ENCODE measurements at regions not wholly inside any gene's neighbourhood (a gene's known extent, or its start where the extent isn't known, plus 50 kb on each side); places are given as distances from the start of the nearest gene placed in this dataset.

DNA sequence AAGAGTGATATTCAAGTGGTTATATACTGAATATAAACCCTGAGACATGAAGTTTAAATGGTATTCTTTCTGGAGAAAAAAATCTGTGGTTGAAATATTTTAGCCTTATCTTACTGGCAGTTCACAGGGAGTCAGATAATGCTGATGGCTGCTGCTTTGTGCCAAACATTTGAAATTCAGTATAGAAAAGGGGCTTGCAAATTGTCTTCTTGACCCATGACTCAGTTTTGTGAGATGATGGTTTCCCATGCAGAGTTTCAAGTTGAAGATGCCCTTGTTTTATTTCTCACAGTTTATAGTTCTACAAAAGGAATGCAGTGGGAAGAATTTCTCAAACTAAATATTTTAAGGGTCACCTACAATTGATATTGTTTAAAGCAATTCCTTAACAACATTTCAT is 251.1 kb upstream of the MEOX2 start:
- Mint-ChIP-seq H3K36me3 (ENCODE audit: insufficient read depth, unreplicated experiment) (no peaks in the 10 kb centered on the region), H3K4me3 (ENCODE audit: unreplicated experiment) (no peak overlapping the region), H3K9me3 (ENCODE audit: unreplicated experiment) (peaks cover 7% of the 10 kb centered on the region), H3K27ac (ENCODE audit: low read depth, unreplicated experiment) (no peak overlapping the region), H3K27me3 (ENCODE audit: insufficient read depth, unreplicated experiment) (peaks cover 11% of the 10 kb centered on the region), H3K4me1 (ENCODE audit: insufficient read depth, unreplicated experiment) (no peaks in the 10 kb centered on the region)
- BruUV-seq (replicated peaks) = no TSS peak
- TF ChIP-seq, protein P1, sequence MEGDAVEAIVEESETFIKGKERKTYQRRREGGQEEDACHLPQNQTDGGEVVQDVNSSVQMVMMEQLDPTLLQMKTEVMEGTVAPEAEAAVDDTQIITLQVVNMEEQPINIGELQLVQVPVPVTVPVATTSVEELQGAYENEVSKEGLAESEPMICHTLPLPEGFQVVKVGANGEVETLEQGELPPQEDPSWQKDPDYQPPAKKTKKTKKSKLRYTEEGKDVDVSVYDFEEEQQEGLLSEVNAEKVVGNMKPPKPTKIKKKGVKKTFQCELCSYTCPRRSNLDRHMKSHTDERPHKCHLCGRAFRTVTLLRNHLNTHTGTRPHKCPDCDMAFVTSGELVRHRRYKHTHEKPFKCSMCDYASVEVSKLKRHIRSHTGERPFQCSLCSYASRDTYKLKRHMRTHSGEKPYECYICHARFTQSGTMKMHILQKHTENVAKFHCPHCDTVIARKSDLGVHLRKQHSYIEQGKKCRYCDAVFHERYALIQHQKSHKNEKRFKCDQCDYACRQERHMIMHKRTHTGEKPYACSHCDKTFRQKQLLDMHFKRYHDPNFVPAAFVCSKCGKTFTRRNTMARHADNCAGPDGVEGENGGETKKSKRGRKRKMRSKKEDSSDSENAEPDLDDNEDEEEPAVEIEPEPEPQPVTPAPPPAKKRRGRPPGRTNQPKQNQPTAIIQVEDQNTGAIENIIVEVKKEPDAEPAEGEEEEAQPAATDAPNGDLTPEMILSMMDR (IDR thresholded peaks at IDR 0.05; ENCODE audit: unreplicated experiment) = no peak
- ChIA-PET CTCF (no interaction called here), POLR2A (no interaction called here)
- intact Hi-C loops (cut with micrococcal nuclease) = no loop called here
- no peak for DNase-seq (ENCODE audit: unreplicated experiment)

- ChIA-PET CTCF (interaction anchor here (0.7 kb wide), 1 partner anchor 77 kb away, joined by 4 read pairs; no protein-coding TSS in a partner anchor), POLR2A (no interaction called here)
- Mint-ChIP-seq H3K36me3 (ENCODE audit: insufficient read depth, unreplicated experiment) (no peaks in the 10 kb centered on the region), H3K27ac (ENCODE audit: low read depth, unreplicated experiment) (no peak overlapping the region), H3K27me3 (ENCODE audit: insufficient read depth, unreplicated experiment) (peaks cover 11% of the 10 kb centered on the region), H3K9me3 (ENCODE audit: unreplicated experiment) (peaks cover 7% of the 10 kb centered on the region), H3K4me3 (ENCODE audit: unreplicated experiment) (no peak overlapping the region), H3K4me1 (ENCODE audit: insufficient read depth, unreplicated experiment) (no peaks in the 10 kb centered on the region)
- no TSS peak for BruUV-seq (replicated peaks)
- TF ChIP-seq, protein P1 (IDR thresholded peaks at IDR 0.05; ENCODE audit: unreplicated experiment) = no peak
- no peak for DNase-seq (ENCODE audit: unreplicated experiment)
- intact Hi-C loops (cut with micrococcal nuclease) = no loop called here
Measured at GRCh38 chr7:15936991-15937390, 250.5 kb upstream of the MEOX2 start.

DNA sequence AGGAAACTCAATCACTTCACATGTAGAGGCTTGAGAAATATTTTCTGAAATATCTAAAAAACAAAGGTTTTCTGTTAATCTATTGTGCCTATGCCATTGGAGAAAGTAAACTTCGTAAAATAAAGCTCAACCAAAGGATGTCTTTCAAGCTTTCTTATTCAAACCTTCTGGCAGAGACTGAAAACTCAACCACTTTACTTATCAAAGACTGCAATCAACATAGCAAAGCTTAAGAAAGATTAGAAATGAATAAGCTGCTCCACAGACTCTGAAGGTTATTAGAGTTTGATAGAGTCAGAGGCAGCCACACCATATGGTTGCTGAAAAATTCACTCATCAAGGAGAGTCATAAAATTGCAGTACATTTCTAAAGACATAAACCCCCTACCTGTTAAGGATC is 245.8 kb upstream of the MEOX2 start:
- Mint-ChIP-seq H3K27ac (ENCODE audit: low read depth, unreplicated experiment) (no peak overlapping the region), H3K36me3 (ENCODE audit: insufficient read depth, unreplicated experiment) (no peaks in the 10 kb centered on the region), H3K4me1 (ENCODE audit: insufficient read depth, unreplicated experiment) (no peaks in the 10 kb centered on the region), H3K4me3 (ENCODE audit: unreplicated experiment) (no peak overlapping the region), H3K9me3 (ENCODE audit: unreplicated experiment) (no peaks in the 10 kb centered on the region), H3K27me3 (ENCODE audit: insufficient read depth, unreplicated experiment) (peaks cover 36% of the 10 kb centered on the region)
- no peak for DNase-seq (ENCODE audit: unreplicated experiment)
- ChIA-PET CTCF (no interaction called here), POLR2A (no interaction called here)
- no TSS peak for BruUV-seq (replicated peaks)
- intact Hi-C loops (cut with micrococcal nuclease) = no loop called here
- TF ChIP-seq, protein P1 (IDR thresholded peaks at IDR 0.05; ENCODE audit: unreplicated experiment) = no peak

GRCh38 chr7:15929411-15929810 is 242.9 kb upstream of the MEOX2 start:
- no TSS peak for BruUV-seq (replicated peaks)
- DNase-seq (ENCODE audit: unreplicated experiment) = no peak
- H3K27me3 Mint-ChIP-seq (ENCODE audit: insufficient read depth, unreplicated experiment) = peaks cover 25% of the 10 kb centered on the region
- no peak overlapping the region for H3K27ac Mint-ChIP-seq (ENCODE audit: low read depth, unreplicated experiment)
- CTCF ChIA-PET = no interaction called here
- no peaks in the 10 kb centered on the region for H3K9me3 Mint-ChIP-seq (ENCODE audit: unreplicated experiment)
- H3K4me3 Mint-ChIP-seq (ENCODE audit: unreplicated experiment) = no peak overlapping the region
- TF ChIP-seq, protein P1 (IDR thresholded peaks at IDR 0.05; ENCODE audit: unreplicated experiment) = no peak
- intact Hi-C loops (cut with micrococcal nuclease) = no loop called here
- H3K4me1 Mint-ChIP-seq (ENCODE audit: insufficient read depth, unreplicated experiment) = no peaks in the 10 kb centered on the region
- H3K36me3 Mint-ChIP-seq (ENCODE audit: insufficient read depth, unreplicated experiment) = no peaks in the 10 kb centered on the region
- POLR2A ChIA-PET = no interaction called here
